A673 (cell line): ENCODE measurements at regions not wholly inside any gene's neighbourhood (a gene's known extent, or its start where the extent isn't known, plus 50 kb on each side); places are given as distances from the start of the nearest gene placed in this dataset.

ENCODE experiments used
- EZH2 ChIP-seq: fragments of 200-600 bp; sonication (generic); IDR thresholded peaks from 2 replicates; pipeline ENCODE4 v1.6.1; 2017; ENCODE audit warnings: borderline replicate concordance, low read depth, mild to moderate bottlenecking, mixed read lengths, antibody characterized with exemption, low read length; ENCODE audit not compliant: poor library complexity, severe bottlenecking
- TF ChIP-seq, protein P1 (sequence below): fragments of 300-800, 200-600 bp; sonication (generic); conservative IDR thresholded peaks from 2 replicates; pipeline ENCODE4 v1.5.1; 2017; ENCODE audit warnings: low read depth, mild to moderate bottlenecking, antibody characterized with exemption, low read length, moderate library complexity, mixed read lengths

DNA sequence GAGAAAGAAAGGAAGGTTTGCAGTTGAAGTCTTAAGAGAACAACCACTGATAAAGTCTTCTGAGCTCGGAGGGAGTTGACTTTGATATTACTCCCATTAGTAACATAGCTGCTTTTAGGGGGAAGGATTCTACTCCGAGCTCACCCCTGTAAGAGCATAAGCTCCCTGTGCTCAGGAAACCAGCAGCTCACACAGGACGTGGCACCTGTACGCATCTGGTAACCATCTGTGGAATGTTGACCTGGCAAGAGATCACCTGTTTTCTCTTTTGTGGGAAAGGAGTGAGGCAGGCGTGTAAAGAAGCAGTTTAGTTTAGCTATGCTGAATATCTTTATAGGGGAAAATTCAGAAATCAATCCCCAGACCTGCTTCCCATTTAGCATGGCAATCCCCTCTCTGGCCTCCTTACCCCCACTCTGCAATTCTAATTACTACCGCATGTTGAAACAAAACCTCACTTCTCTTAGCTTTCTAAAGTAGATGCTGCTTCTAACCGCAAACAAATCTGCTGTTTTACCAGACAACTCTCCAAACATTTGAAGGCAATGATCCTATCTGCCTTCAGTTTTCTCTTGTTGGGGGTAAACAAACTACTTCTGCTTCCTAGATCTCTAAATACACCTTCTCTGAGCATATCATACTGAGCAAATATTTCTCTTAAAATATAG lies 121.8 kb upstream of the KCNK1 start:
- TF ChIP-seq, protein P1, sequence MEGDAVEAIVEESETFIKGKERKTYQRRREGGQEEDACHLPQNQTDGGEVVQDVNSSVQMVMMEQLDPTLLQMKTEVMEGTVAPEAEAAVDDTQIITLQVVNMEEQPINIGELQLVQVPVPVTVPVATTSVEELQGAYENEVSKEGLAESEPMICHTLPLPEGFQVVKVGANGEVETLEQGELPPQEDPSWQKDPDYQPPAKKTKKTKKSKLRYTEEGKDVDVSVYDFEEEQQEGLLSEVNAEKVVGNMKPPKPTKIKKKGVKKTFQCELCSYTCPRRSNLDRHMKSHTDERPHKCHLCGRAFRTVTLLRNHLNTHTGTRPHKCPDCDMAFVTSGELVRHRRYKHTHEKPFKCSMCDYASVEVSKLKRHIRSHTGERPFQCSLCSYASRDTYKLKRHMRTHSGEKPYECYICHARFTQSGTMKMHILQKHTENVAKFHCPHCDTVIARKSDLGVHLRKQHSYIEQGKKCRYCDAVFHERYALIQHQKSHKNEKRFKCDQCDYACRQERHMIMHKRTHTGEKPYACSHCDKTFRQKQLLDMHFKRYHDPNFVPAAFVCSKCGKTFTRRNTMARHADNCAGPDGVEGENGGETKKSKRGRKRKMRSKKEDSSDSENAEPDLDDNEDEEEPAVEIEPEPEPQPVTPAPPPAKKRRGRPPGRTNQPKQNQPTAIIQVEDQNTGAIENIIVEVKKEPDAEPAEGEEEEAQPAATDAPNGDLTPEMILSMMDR, result no peak
- no peak for TF ChIP-seq EZH2
